GM21786 (cell line): ENCODE measurements at regions not wholly inside any gene's neighbourhood (a gene's known extent, or its start where the extent isn't known, plus 50 kb on each side); places are given as distances from the start of the nearest gene placed in this dataset.
"Not testable (repeated sequence)": the region's sequence is repeated elsewhere in the genome, so short reads cannot be mapped to it uniquely, and the experiment has no call there.

Experiments used
- ATAC-seq: cut with Tn5 transposase; IDR thresholded peaks from one replicate; pipeline ENCODE4 v1.9.1; 2021; ENCODE audit not compliant: unreplicated experiment

DNA sequence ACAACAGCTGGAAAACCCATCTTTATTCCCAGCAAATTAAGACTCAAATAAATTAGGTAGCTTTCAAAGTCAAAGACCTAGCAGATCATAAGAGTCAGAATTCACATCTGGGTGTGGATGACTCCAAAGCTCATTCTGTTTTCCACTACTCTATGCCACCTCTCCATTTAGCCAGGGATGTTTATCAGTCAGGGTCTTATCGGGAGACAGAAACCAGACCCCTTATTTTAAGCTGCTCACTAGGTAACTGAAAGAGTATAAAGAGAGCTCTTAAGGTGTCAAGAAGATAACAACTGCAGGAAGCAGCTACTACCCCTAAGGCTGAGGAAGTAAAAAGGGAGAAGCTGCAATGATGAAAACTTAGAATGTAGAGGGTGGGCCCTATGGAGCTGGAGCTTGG, 333.7 kb upstream of the KLF3 start:
- no peak for ATAC-seq

DNA sequence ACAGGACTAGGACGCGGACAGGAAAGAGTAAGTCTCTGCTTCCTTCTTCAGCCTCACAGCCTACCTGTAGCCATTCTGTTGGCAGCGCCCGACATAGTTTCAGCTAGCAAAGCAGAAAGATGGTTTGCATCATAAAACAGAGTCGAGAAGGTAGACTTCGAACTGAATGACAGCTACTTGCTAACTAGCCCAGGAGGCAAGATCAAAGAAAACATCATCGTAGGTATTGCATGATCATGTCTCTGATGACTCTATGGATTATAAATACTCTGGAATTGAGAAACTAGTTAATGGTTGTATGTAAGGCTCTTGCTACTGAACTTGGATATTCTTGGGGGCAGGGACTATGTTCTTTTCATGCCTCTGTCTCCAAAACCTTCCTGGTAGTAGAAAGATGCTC, 333.1 kb upstream of the KLF3 start:
- no peak for ATAC-seq

DNA sequence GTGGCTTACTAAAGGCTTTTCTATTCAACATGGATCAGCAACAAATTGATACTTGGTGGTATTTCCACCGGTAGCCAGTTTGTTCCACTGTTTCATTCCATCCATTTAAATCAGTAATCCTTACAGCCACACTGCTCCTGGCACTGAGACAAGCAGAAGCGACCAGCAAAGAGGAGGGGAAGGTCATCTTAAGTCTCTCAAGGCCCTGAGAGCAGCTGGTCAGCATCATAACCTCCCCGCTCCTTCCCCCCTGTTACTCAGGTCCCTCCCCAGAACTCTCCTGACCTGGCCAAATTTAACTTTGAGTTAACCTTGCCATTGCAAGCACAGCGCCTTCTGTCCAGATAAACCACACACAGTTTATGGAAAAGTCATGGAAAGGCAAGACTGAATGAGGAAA, 331.3 kb upstream of the KLF3 start:
- ATAC-seq = no peak

DNA sequence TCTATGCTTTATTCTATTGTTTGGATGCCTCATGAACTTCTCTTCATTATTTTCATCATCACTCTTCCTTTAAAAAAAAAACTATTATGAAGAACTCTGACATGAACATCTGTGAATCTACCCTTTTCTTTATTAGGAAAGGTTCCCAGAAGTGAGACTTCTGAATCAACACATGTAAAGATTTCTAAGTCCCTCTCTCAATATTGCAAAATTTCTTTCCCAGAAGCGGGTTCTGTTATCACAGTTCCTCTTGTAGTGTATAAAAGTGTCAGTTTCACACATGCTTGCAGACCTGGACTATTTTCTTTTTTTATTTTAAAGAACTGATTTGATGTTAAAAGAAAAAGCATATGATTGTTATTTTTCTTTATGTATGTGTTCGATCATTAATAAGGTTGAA, 330.8 kb upstream of the KLF3 start:
- no peak for ATAC-seq

DNA sequence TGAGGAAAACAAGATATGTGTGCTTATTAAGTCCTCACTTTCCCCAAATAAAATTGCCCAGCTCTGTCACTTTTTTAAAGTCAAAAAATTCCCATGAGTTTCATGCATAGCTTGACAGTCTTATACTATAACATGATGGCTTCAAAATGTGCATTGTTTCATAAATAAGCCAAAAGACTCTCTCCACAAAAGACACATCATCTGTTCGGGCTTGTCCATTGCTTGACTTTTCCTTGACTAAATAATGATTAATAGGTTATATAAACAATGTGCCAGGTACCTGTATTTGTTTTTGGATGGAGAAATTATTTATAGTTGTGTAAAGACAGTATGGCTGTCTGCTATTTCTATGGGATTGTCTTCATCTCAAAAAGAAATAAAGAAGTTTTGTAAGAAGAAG, 329.2 kb upstream of the KLF3 start:
- ATAC-seq = no peak

DNA sequence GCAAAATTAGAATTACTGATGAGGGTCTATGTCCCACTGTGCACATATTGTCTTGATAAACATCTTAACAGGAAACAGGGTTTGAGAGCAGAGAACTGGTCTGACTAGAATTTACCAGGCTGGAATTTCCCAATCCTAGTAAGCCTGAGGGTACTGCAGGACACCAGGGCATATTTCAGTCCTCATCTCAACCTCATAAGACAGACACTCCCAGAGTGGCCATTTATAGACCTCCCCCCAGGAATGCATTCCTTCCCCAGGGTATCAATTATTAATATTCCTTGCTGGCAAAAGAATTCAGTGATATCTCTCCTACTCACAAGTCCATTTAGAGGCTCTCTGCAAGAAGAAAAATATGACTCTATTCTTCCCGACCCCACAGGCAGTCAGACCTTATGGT, 325.1 kb upstream of the KLF3 start:
- not testable (repeated sequence) for ATAC-seq

DNA sequence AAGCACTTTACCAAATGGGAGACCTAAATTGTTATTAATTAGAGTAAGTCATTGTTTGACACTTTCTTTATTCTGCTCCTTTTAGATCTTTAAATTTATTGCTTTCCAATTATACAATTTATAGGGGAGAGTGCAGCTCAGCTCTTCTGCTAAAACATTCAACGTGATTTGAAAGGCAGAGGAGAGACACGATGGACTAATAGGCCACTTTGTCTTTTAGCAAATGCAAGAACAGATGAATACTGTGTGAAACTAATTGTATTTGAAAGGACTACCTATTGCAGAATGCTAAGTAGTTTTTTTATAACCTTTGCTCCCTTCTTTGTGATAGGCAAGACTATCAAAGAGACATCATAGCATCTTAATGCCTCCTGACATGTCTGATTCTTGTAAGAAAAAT, 320.4 kb upstream of the KLF3 start:
- ATAC-seq = no peak

DNA sequence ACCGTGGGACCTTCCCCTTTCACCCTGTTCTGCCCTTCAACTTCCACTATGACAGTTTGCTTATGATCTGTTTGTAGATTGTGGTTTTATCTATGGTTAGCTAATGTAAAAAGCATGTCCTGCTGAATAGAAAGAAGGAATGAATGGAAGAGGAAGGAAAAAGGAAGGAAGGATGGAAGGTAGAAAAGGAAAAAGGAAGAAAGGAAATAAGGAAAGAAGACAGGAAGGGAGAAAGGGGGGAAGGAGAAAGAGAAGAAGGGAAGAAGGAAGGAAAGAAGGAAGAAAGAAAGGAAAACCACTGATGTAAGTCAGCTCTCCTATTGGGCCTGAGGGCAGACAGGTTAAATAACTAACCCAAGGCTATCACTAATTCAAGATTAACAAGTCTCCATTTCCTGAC, 319.1 kb upstream of the KLF3 start:
- no peak for ATAC-seq

DNA sequence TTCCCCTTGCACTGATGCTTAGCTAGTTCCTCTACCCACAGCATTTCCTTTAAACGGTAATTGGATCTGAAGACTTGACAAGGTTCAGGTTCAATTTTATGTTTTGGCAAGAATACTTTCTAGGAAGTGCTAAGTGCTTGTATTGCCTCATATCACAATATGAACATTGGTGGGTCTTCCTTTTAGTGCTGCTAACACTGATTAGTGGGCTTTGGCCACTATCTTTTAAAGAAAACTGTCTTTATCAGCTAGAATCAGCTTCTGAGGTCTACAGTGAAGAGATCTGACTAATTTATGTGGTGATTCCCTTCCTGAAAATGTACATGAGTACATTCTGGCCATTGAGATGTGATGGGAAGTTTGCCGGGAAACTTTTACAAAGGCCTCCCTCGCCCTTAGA, 316.7 kb upstream of the KLF3 start:
- no peak for ATAC-seq

DNA sequence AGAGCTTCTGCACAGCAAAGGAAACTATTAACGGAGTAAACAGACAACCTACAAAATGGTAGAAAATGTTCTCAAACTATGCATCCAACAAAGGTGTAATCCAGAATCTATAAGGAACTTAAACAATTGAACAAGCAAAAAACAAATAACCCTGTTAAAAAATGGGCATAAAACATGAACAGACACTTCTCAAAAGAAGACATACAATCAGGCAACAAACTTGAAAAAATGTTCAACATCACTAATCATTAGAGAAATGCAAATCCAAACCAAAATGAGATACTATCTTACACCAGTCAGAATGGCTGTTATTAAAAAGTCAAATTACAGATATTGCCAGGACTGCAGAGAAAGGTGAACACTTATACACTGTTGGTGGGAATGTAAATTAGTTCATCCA, 309.6 kb upstream of the KLF3 start:
- ATAC-seq = no peak

DNA sequence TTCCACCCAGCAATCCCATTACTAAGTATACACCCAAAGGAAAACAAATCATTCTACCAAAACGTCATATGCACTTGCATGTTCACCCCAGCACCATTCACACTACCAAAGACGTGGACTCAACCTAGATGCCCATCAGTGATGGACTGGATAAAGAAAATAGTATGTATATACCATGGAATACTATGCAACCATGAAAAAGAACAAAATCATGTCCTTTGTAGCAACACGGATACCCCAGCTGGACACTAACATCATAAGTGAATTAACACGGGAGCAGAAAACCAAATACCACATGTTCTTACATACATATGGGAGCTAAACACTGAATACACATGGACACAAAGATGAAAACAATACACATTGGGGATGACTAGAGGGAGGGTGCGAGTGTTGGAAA, 309.1 kb upstream of the KLF3 start:
- no peak for ATAC-seq

DNA sequence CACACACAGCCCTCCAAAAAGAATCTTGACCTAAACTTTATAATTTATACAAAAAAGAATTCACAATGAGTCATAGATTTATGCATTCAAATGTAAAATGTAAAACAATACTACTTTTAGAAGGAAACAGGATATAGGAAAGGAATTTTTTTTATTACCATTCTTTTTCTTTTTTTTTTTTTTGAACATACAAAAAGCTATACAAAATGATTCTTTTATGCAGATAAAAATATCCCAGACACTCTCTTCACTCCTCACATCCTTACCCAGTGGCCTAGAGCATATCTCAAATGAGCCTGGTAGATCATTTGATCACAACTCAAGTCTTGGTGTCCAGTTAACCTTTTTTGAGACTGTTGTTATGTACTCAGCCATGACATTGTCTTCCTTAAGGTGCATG, 307.3 kb upstream of the KLF3 start:
- ATAC-seq = no peak

DNA sequence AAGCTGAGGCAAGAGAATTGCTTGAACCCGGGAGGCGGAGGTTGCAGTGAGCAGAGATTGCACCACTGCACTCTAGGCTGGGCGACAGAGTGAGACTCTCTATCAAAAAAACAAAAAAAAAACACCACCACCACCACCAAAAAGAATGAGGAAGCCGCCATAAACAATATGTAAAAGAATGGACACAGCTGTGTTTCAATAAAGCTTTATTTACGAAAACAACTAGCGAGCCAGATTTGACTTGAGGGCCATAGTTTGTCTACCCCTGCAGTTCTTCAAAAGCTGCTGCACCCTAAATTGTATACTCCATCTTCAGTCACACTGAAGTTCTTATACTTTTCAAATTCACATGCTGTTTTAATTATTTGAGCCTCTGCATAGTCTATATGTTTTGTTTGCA, 306.5 kb upstream of the KLF3 start:
- ATAC-seq = no peak

DNA sequence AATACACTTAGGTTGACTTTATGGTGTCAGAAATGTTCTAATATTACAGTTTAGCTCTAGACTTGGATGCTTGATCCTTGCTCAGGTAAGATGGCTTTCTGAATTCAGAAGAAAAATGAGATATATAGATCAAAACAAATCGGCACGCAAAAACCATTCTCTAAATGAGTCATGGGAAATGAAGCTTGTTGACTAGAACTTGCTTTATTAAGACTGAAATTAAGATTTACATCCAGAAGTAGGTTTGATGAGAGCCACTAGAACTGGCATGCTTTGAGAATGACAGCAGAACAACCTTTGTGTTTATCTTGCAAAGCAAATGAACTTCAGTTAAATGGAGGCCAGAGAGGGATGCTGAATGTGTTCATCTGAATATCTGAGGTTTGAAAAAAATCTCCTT, 304.9 kb upstream of the KLF3 start:
- no peak for ATAC-seq

DNA sequence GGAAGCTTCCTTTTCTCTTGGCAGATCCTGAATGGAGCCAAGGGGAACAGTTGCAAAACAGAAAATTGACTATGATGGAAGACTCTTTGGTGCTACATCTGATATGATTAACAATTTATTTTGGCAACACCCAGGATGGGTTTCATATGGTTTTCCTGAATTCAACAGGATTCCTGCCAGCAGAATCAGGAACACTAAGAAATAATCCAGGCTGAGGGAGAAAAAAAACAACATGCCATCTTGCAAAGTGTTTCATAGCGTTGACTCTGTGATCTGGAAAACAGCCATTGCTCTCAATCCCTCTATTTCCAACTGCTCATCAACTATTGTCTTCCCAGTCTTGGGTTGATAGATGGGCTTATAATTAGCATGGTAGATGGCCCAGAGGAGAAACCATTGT, 303.8 kb upstream of the KLF3 start:
- ATAC-seq = no peak

DNA sequence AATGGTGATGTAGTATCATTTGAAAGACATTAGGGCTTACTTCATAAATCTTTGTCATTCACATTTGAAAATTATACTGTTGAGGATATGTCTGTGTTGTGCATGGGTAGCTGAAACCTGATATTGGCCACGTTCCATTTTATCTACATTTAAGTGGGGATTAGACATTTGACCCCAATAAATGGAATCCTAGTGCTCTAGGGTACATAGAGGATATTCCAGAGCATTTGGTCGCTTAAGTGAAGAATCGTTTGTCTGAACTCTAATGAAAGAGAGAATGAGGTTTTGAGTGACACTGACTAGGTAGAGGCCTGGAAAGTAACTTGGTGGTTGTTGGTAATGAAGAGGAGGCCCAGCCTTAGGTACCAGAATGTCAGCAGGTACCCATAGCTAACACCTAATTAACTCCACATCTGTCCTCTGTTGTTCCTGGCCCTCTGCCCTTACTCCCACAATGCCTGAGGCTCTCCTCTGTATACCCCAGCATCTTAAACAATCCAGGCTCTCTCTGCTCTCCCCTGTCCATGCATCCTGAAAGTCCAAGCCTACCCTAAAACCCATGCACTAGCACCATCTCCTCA, 299.5 kb upstream of the KLF3 start:
- no peak for ATAC-seq

DNA sequence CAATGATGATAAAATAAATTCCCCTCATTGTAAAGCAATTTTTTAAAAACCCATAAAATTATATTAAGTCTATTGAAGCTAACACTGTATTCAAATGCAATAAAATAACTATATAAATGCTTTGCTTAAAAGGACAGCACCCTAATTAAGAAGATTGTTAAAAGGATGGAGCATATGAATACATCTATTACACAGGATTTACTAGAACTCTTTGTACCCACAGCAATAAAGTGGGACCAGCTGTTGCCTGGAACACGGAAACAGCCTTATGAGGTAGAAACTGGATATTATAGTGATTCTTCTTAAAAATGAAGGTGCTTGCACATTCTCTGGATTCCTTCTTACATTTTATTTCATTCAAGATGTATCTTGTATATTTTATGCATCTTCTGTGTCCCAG, 298.7 kb upstream of the KLF3 start:
- ATAC-seq = no peak

DNA sequence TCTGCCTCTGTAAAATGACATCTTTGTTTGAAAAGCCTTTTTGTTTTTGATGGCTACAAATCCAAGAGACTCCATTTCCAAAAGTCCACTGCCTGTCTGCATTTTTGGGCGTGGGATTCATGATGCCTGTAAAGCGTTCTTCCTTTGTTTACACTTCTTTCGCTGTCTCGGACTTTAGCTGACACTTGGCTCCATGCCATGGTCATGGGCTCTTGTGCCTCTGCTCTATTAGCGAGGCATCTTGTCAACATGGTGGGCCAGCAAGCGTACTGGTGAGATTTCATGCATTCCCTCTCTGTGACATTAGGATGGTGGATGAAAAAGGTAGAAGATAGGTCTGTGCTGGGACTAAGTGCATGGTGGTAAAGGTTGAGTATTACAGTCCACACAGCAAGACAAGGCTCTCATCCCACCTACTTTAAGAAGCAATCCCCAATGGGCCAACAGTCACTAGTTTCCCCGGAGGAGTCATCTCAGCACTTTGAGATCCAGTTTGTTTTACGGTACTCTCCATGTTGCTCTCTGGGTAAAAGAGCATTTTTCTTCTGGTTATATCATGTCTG, 298.2 kb upstream of the KLF3 start:
- ATAC-seq = no peak

DNA sequence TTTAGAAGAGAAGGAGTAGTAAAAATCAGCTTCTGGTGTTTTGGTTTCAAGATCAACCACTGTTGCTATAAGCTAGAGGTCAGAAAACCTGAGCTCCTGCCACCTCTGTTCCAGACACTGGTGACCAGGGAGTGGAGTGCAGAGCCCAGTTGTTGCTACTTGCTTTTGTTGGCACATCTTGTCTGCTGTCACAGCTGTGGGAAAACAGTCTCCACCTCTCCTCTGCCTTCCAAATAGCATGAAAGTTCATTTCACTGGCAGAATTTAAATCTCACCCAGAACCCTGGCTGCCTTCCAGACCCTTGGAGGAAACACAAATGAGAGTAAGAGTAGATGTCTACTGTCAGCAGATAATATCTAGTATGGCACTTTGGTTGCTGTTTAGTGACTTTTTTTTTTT, 297.5 kb upstream of the KLF3 start:
- ATAC-seq = no peak

DNA sequence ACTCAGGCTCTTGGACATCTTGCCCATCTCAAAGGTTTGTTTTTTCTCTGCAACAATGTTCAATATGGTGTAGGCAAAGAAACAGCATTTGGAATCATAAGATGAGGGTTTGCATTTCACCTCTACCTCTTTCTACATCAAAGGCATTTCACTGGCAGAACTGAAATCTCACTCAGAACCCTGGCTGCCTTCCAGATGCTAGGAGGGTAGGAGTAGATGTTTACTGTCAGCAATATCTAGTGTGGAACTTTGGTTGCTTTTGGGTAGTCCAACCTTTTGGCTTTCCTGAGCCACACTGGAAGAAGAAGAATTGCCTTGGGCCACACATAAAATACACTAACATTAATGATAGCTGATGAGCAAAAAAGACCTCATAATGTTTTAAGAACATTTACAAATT, 297.0 kb upstream of the KLF3 start:
- ATAC-seq = no peak

DNA sequence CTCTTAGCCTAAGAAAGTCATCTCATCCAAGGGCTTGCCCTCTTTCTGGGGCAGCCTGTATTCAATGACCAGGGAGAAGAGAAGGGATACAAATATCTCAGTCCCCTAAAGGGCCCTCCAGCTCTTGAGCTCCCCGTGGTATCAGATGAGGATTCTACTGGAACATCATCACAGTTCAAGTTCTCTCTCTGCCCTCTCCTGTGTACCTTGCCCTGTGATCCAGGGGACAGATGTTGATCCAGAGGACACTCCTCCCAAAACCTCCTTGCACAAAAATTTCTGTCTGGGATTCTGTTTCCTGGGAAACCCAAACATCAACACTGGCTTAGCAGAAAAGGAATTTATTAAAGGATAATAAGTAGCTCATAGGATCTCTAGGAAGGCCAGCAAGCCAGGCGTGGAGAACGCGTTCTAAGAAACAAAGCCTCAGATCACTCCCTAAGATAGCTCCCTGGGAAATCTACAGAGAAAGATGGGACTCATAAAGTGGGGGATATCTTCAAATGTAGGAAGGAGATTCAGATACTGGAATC, 296.3 kb upstream of the KLF3 start:
- ATAC-seq = no peak

DNA sequence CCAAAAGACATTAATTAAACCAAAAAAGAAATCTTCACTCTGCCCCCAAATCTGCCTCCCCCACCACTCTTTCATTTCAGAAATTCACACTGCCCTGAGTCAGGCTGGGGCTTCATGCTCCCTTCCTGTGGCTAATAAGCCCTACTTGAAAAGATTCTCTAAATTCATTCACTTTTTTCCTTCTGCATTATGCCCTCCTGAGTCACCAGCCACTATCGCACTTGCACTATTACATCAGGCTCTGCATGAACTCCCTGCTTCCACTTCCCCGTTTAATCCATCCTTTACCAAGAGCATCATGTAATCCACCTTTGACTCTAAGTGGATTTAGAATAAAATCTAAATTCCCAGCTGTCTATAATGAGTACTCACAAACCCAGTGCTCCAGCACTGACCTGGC, 295.4 kb upstream of the KLF3 start:
- ATAC-seq = no peak

DNA sequence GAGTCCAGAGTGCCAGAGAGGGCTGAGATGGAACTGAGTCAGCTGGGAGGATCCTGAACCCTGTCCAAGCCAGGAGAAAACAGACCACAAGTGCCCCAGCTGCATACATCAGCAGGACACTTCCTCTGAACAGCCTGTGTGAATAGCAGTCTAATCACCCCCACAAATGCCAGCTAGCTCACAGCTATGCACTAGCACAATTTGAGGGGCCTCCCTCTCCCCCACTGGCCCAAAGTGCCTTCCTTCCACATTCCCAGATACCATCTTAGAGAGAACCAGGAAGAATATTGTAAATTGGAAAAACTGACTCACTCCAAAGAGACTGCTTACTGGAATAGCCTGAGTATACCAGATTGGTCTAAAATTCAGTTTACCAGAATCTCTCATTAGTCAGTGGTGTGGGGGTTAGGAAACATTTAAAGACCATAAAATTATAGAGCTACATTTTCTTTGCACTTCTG, 292.6 kb upstream of the KLF3 start:
- no peak for ATAC-seq
